ENCODE measurements at regions not wholly inside any gene's neighbourhood (a gene's known extent, or its start where the extent isn't known, plus 50 kb on each side); places are given as distances from the start of the nearest gene placed in this dataset.

GRCh38 chr10:4226941-4227540 is 442.0 kb upstream of the KLF6 start:
- Histone ChIP-seq H3K9ac (ENCODE audit: extremely low read depth, insufficient read length, low read length) (no peak overlapping the region), H2AK5ac (ENCODE audit: insufficient read length, low read length) (no peak overlapping the region), H3K14ac (ENCODE audit: insufficient read depth, low read length) (no peak overlapping the region), H2AFZ (ENCODE audit: low read length) (no peak overlapping the region), H3K56ac (ENCODE audit: insufficient read length, low read depth, low read length) (no peak overlapping the region), H3K27ac (ENCODE audit: insufficient read length, low read depth, low read length) (no peak overlapping the region), H3K4me2 (ENCODE audit: insufficient read depth, insufficient read length, low read length) (no peak overlapping the region), H2BK20ac (ENCODE audit: low read depth, low read length, poor library complexity, severe bottlenecking) (no peak overlapping the region), H3T11ph (ENCODE audit: low read length) (no peak overlapping the region), H3K4ac (ENCODE audit: low read depth, low read length) (no peak overlapping the region), H3K79me2 (ENCODE audit: insufficient read depth, low read length) (no peaks in the 10 kb centered on the region), H3K27me3 (ENCODE audit: insufficient read depth, low read length) (no peaks in the 10 kb centered on the region), H4K91ac (ENCODE audit: insufficient read length, low read depth, low read length) (no peak overlapping the region), H2BK12ac (ENCODE audit: insufficient read length, low read depth, low read length) (no peak overlapping the region), H3K9me3 (ENCODE audit: control insufficient read depth, low read depth, low read length) (no peaks in the 10 kb centered on the region), H2BK5ac (ENCODE audit: insufficient read length, low read length) (no peak overlapping the region), H4K20me1 (ENCODE audit: control insufficient read depth, insufficient read depth, insufficient read length) (no peaks in the 10 kb centered on the region), H3K4me1 (ENCODE audit: insufficient read depth, low read length) (no peaks in the 10 kb centered on the region), H4K5ac (ENCODE audit: insufficient read length, low read depth, low read length) (no peak overlapping the region), H3K18ac (ENCODE audit: insufficient read length, low read depth, low read length) (no peak overlapping the region), H2BK120ac (ENCODE audit: low read depth, low read length, poor library complexity, severe bottlenecking) (no peak overlapping the region), H4K8ac (replicated peaks; ENCODE audit: insufficient read length, low read depth, low read length) (no peak overlapping the region), H3K23ac (ENCODE audit: insufficient read length, low read depth, low read length) (no peak overlapping the region), H3K79me1 (ENCODE audit: insufficient read depth, low read depth, low read length, poor library complexity, severe bottlenecking) (no peaks in the 10 kb centered on the region), H3K23me2 (ENCODE audit: insufficient read length, low read depth, low read length, poor library complexity, severe bottlenecking) (no peaks in the 10 kb centered on the region), H2BK15ac (ENCODE audit: low read depth, low read length) (no peak overlapping the region)
- no peak overlapping the region for H3K27ac Mint-ChIP-seq
- no peak overlapping the region for H3K4me3 Mint-ChIP-seq
- no peaks in the 10 kb centered on the region for H3K27me3 Mint-ChIP-seq (ENCODE audit: low read depth)
- no peaks in the 10 kb centered on the region for H3K4me1 Mint-ChIP-seq
- TF ChIP-seq, protein P1, sequence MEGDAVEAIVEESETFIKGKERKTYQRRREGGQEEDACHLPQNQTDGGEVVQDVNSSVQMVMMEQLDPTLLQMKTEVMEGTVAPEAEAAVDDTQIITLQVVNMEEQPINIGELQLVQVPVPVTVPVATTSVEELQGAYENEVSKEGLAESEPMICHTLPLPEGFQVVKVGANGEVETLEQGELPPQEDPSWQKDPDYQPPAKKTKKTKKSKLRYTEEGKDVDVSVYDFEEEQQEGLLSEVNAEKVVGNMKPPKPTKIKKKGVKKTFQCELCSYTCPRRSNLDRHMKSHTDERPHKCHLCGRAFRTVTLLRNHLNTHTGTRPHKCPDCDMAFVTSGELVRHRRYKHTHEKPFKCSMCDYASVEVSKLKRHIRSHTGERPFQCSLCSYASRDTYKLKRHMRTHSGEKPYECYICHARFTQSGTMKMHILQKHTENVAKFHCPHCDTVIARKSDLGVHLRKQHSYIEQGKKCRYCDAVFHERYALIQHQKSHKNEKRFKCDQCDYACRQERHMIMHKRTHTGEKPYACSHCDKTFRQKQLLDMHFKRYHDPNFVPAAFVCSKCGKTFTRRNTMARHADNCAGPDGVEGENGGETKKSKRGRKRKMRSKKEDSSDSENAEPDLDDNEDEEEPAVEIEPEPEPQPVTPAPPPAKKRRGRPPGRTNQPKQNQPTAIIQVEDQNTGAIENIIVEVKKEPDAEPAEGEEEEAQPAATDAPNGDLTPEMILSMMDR (conservative IDR thresholded peaks at IDR 0.05), result no peak
- H3K9me3 Mint-ChIP-seq, result peaks cover 0 to 7% of the 10 kb centered on the region in 2 experiments; a peak in 2 of 5 replicates
- WGBS (ENCODE audit: extremely low coverage, insufficient read length, low lambda C conversion rate), result no CpG with 5 or more reads among the region's 4 CpGs
- no peaks in the 10 kb centered on the region; a peak in 1 of 7 replicates for H3K36me3 Mint-ChIP-seq (ENCODE audit: insufficient read depth in 1 of 3, low read depth in 3 of 3)
- no peak for DNase-seq
